ENCODE measurements at regions not wholly inside any gene's neighbourhood (a gene's known extent, or its start where the extent isn't known, plus 50 kb on each side); places are given as distances from the start of the nearest gene placed in this dataset.

- no peak overlapping the region for H3K4me3 Mint-ChIP-seq
- H3K4me1 Mint-ChIP-seq: no peaks in the 10 kb centered on the region
- no peak overlapping the region for H3K27ac Mint-ChIP-seq
- H3K9me3 Mint-ChIP-seq: no peaks in the 10 kb centered on the region
- H3K9me3 ChIP-seq (ENCODE audit: control insufficient read depth, insufficient read depth, low read length): no peaks in the 10 kb centered on the region
- no peak for TF ChIP-seq CTCF (IDR thresholded peaks at IDR 0.05)
- no peak overlapping the region for H3K27ac ChIP-seq (ENCODE audit: low read length)
- H3K27me3 ChIP-seq (ENCODE audit: control insufficient read depth, insufficient read depth, low read length): peaks cover 6% of the 10 kb centered on the region
- H3K36me3 Mint-ChIP-seq: no peaks in the 10 kb centered on the region
- peaks cover 13 to 14% of the 10 kb centered on the region in 2 donors for H3K27me3 Mint-ChIP-seq (ENCODE audit: low read depth in 2 of 2)
- H3K4me1 ChIP-seq (ENCODE audit: control insufficient read depth, insufficient read depth, low read length): no peaks in the 10 kb centered on the region
- ATAC-seq (no peak), DNase-seq (no peak)
- WGBS (ENCODE audit: insufficient coverage): 94% methylated on average over 2 of the region's 2 CpGs
- intact Hi-C loops (cut with micrococcal nuclease): no loop called here
- H3K4me3 ChIP-seq (ENCODE audit: low read length): no peak overlapping the region
- H3K36me3 ChIP-seq (ENCODE audit: control insufficient read depth, insufficient read depth, low read length): no peaks in the 10 kb centered on the region
These were observed 263.4 kb downstream of the FOXD2 start for GRCh38 chr1:47701283-47701682.

GRCh38 chr1:47701741-47702515 is 264.1 kb downstream of the FOXD2 start:
- DNase-seq (no peak), ATAC-seq (no peak)
- H3K9me3 ChIP-seq (ENCODE audit: control insufficient read depth, insufficient read depth, low read length): no peaks in the 10 kb centered on the region
- H3K4me1 ChIP-seq (ENCODE audit: control insufficient read depth, insufficient read depth, low read length): no peaks in the 10 kb centered on the region
- Mint-ChIP-seq H3K27ac (no peak overlapping the region), H3K4me3 (no peak overlapping the region), H3K36me3 (no peaks in the 10 kb centered on the region), H3K4me1 (no peaks in the 10 kb centered on the region), H3K27me3 (ENCODE audit: low read depth in 2 of 2) (peaks cover 13 to 15% of the 10 kb centered on the region in 2 donors), H3K9me3 (no peaks in the 10 kb centered on the region)
- H3K36me3 ChIP-seq (ENCODE audit: control insufficient read depth, insufficient read depth, low read length): no peaks in the 10 kb centered on the region
- peaks cover 6% of the 10 kb centered on the region for H3K27me3 ChIP-seq (ENCODE audit: control insufficient read depth, insufficient read depth, low read length)
- no peak overlapping the region for H3K27ac ChIP-seq (ENCODE audit: low read length)
- no peak overlapping the region for H3K4me3 ChIP-seq (ENCODE audit: low read length)
- intact Hi-C loops (cut with micrococcal nuclease): no loop called here
- TF ChIP-seq CTCF (IDR thresholded peaks at IDR 0.05): no peak
- WGBS (ENCODE audit: insufficient coverage): 69% methylated on average over 9 of the region's 9 CpGs

GRCh38 chr1:47703156-47703825 is 265.4 kb downstream of the FOXD2 start:
- ATAC-seq: no peak
- Mint-ChIP-seq H3K4me3 (no peak overlapping the region), H3K27me3 (ENCODE audit: low read depth in 2 of 2) (peaks cover 15 to 21% of the 10 kb centered on the region in 2 donors), H3K27ac (no peak overlapping the region), H3K36me3 (no peaks in the 10 kb centered on the region), H3K9me3 (no peaks in the 10 kb centered on the region), H3K4me1 (peaks cover 0 to 4% of the 10 kb centered on the region in 2 donors)
- no peak for TF ChIP-seq CTCF (IDR thresholded peaks at IDR 0.05)
- Histone ChIP-seq H3K9me3 (ENCODE audit: control insufficient read depth, insufficient read depth, low read length) (no peaks in the 10 kb centered on the region), H3K27ac (ENCODE audit: low read length) (no peak overlapping the region), H3K36me3 (ENCODE audit: control insufficient read depth, insufficient read depth, low read length) (no peaks in the 10 kb centered on the region), H3K4me3 (ENCODE audit: low read length) (no peak overlapping the region), H3K27me3 (ENCODE audit: control insufficient read depth, insufficient read depth, low read length) (peaks cover 9% of the 10 kb centered on the region), H3K4me1 (ENCODE audit: control insufficient read depth, insufficient read depth, low read length) (no peaks in the 10 kb centered on the region)
- 78% methylated on average over 9 of the region's 9 CpGs for WGBS (ENCODE audit: insufficient coverage)
- intact Hi-C loops (cut with micrococcal nuclease): no loop called here
- no peak for DNase-seq
